Ramos (cell line): ENCODE measurements at regions not wholly inside any gene's neighbourhood (a gene's known extent, or its start where the extent isn't known, plus 50 kb on each side); places are given as distances from the start of the nearest gene placed in this dataset.

Source experiments
- in situ Hi-C: fragments of 300-500 bp; cut with MboI; formaldehyde crosslinking; loops from one replicate; pipeline ENCODE4 v1.14.3; 2022; ENCODE audit warnings: low sequenced_read_pairs; ENCODE audit not compliant: unreplicated experiment

GRCh38 chr7:25543798-25544197 lies 315.5 kb upstream of the NPVF start:
- in situ Hi-C loops = no loop called here

GRCh38 chr7:25544254-25544653 lies 316.0 kb upstream of the NPVF start:
- in situ Hi-C loops = no loop called here

GRCh38 chr7:25545124-25546008 lies 317.1 kb upstream of the NPVF start:
- in situ Hi-C loops = no loop called here

GRCh38 chr7:25546306-25546705 lies 318.0 kb upstream of the NPVF start:
- in situ Hi-C loops = no loop called here

GRCh38 chr7:25549271-25549921 lies 321.1 kb upstream of the NPVF start:
- in situ Hi-C loops = no loop called here

GRCh38 chr7:25550149-25550548 lies 321.9 kb upstream of the NPVF start:
- in situ Hi-C loops = no loop called here

GRCh38 chr7:25552998-25553397 lies 324.7 kb upstream of the NPVF start:
- in situ Hi-C loops = no loop called here

GRCh38 chr7:25553580-25554291 lies 325.4 kb upstream of the NPVF start:
- in situ Hi-C loops = no loop called here

GRCh38 chr7:25557379-25557917 lies 329.2 kb upstream of the NPVF start:
- in situ Hi-C loops = no loop called here

- in situ Hi-C loops = no loop called here
Measured at GRCh38 chr7:25557930-25558329, 329.6 kb upstream of the NPVF start.

- in situ Hi-C loops = no loop called here
Measured at GRCh38 chr7:25558605-25559004, 330.3 kb upstream of the NPVF start.

GRCh38 chr7:25559581-25560367 lies 331.5 kb upstream of the NPVF start:
- in situ Hi-C loops = no loop called here

- in situ Hi-C loops = no loop called here
Measured at GRCh38 chr7:25562673-25563182, 334.4 kb upstream of the NPVF start.

- in situ Hi-C loops = no loop called here
Measured at GRCh38 chr7:25565002-25565401, 336.7 kb upstream of the NPVF start.

- in situ Hi-C loops = no loop called here
Measured at GRCh38 chr7:25565949-25566348, 337.7 kb upstream of the NPVF start.

GRCh38 chr7:25567430-25567829 lies 339.1 kb upstream of the NPVF start:
- in situ Hi-C loops = no loop called here

- in situ Hi-C loops = loop anchor here (10.0 kb wide), 2 partner anchors 275 to 315 kb away; no protein-coding TSS in a partner anchor
Measured at GRCh38 chr7:25569765-25570164, 341.5 kb upstream of the NPVF start.

- in situ Hi-C loops = loop anchor here (10.0 kb wide), 2 partner anchors 272 to 318 kb away; no protein-coding TSS in a partner anchor
Measured at GRCh38 chr7:25572423-25572822, 344.1 kb upstream of the NPVF start.

GRCh38 chr7:25574828-25575227 lies 346.5 kb upstream of the NPVF start:
- in situ Hi-C loops = loop anchor here (10.0 kb wide), 2 partner anchors 270 to 320 kb away; no protein-coding TSS in a partner anchor
